ENCODE measurements at regions not wholly inside any gene's neighbourhood (a gene's known extent, or its start where the extent isn't known, plus 50 kb on each side); places are given as distances from the start of the nearest gene placed in this dataset.

GRCh38 chr7:155995183-155995612 lies 182.9 kb upstream of the SHH start:
- TF ChIP-seq GATA2 (IDR thresholded peaks at IDR 0.05; ENCODE audit: low read depth, low read length) (no peak), GATA3 (IDR thresholded peaks at IDR 0.05; ENCODE audit: low read depth, low read length) (no peak)

DNA sequence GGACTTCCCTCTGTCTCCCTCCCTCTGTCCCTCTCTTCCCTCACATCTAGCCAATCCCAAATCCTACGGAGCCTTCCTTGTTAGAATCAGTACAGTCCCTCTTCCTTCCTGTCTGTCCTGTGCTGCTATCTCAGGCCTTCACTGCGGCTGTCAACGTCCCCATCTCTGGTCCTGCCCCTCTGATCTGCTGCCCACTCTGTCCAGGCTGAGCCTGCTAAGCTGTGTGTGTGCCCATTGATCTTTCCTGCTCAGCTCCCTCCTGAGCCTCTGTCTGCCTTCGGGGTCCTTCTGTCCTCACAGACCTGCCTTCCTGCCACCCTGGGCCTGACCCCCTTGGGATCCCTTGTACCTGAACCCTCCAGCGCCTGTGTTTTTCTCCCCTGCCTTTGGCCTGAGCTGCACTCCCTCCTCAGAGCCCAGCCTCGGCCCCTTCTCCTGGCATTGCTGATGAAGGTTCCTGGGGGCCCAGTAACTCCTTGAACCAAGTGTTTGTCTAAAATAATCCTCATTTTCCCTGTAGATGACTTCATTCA lies 182.1 kb upstream of the SHH start:
- TF ChIP-seq GATA3 (IDR thresholded peaks at IDR 0.05; ENCODE audit: low read depth, low read length) (no peak), GATA2 (IDR thresholded peaks at IDR 0.05; ENCODE audit: low read depth, low read length) (no peak)

DNA sequence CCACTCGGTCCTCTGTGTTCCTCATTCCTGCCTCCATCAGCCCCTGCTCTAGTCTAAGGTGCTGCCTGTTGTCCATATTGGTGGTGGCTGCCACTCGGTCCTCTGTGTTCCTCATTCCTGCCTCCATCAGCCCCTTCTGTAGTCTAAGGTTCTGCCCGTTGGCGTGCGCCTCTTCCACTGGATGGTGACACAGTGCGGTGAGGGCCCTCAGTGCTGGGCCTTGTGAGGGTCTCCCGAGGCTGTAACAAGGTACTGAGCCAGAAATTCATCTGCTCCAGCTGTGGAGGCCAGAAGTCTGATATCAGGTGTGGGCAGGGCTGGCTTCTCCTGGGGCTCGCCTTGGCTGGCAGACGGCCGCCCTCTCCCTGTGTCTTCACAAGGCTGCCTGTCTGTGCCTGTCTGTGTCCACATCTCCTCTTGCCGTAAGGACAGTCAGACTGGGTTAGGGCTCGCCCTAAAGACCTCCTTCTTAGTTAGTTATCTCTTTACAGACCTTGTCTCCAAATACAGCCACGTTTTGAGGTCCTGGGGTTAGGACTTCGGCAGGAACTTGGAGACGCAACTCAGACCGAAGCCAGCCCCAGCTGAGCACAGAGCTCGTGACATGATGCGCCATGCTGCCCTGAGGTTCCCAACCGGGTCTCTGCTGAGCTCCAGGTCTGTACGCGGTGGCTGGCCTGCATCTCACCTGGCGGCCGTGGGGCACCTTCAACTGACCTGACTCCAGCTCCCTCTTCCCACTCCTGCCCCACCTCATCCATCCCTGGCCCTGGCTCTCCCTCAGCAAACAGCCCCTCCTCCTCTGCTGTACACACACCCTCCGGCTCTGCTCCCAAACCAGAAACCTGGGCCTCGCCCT lies 181.4 kb upstream of the SHH start:
- no peak for TF ChIP-seq GATA3 (IDR thresholded peaks at IDR 0.05; ENCODE audit: low read depth, low read length)
- TF ChIP-seq GATA2 (IDR thresholded peaks at IDR 0.05; ENCODE audit: low read depth, low read length), result no peak

DNA sequence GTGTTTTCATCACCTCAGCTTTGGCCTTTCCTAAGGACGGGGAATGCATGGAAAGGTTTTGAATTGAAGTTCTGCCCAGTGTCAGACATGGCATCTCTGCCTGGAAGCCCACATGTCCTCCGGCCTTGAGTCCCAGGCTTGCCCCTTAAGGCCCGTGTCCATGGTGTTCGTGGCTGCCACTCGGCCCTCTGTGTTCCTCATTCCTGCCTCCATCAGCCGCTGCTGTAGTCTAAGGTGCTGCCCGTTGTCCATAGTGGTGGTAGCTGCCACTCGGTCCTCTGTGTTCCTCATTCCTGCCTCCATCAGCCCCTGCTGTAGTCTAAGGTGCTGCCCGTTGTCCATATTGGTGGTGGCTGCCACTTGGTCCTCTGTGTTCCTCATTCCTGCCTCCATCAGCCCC lies 180.7 kb upstream of the SHH start:
- no peak for TF ChIP-seq GATA2 (IDR thresholded peaks at IDR 0.05; ENCODE audit: low read depth, low read length)
- TF ChIP-seq GATA3 (IDR thresholded peaks at IDR 0.05; ENCODE audit: low read depth, low read length), result no peak

DNA sequence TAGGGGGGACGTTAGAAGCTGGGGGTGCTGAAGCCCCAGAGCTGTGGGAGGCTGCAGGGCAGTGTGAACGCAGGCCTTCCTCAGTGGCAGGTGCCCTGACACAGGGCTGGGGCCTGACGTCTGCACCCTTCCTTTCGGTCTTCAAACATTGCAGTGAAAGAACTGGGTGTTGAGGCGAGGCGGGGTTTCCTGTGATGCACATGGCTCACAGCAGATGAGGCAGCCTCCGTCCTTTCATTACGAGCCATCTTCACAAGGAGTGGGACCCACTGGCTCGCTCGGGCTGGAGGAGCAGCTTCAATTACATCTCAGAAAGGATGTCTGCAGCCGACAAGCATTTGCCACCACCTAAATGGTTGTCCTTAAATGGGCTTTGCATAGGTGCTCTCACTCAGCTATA lies 180.3 kb upstream of the SHH start:
- TF ChIP-seq GATA2 (IDR thresholded peaks at IDR 0.05; ENCODE audit: low read depth, low read length) (no peak), GATA3 (IDR thresholded peaks at IDR 0.05; ENCODE audit: low read depth, low read length) (no peak)

DNA sequence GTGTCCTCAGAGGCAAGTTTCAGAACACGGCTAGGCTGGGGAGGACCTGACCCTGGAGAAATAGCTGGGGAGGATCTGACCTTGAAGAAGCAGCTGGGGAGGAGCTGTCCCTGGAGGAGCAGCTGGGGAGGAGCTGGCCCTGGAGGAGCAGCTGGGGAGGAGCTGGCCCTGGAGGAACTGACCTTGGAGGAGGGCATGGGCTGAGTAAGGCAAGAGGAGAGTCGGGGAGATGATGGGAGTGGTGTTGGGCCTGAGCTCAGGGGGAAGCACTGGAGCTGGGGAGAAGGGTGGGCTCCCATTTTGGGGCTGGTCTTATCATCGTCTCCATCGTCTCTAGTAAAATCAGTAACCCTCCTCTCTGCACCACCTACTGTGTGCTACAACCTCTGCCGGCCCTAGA lies 179.8 kb upstream of the SHH start:
- TF ChIP-seq GATA2 (IDR thresholded peaks at IDR 0.05; ENCODE audit: low read depth, low read length) (no peak), GATA3 (IDR thresholded peaks at IDR 0.05; ENCODE audit: low read depth, low read length) (no peak)

DNA sequence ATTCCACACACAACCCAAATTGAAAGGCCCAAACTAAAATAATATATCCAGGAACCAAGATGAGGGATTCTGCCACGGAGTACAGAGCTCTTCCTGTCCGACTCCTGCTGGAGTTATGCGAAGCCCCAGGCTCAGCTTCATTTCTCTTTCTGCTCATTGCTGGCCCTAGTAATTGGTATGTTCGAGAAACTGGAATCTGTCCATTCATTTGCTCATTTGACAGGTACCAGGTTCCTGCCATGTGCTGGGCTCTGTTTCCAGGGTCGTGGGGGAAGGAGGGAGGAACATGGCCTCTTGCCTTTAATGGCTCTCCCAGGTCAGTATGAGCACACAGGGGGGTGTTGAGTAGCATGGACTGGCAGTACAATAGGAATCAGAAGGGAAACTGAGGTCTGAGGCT lies 179.2 kb upstream of the SHH start:
- TF ChIP-seq GATA3 (IDR thresholded peaks at IDR 0.05; ENCODE audit: low read depth, low read length) (no peak), GATA2 (IDR thresholded peaks at IDR 0.05; ENCODE audit: low read depth, low read length) (no peak)

GRCh38 chr7:155988416-155988815 lies 176.2 kb upstream of the SHH start:
- TF ChIP-seq GATA2 (IDR thresholded peaks at IDR 0.05; ENCODE audit: low read depth, low read length), result no peak
- TF ChIP-seq GATA3 (IDR thresholded peaks at IDR 0.05; ENCODE audit: low read depth, low read length), result no peak

DNA sequence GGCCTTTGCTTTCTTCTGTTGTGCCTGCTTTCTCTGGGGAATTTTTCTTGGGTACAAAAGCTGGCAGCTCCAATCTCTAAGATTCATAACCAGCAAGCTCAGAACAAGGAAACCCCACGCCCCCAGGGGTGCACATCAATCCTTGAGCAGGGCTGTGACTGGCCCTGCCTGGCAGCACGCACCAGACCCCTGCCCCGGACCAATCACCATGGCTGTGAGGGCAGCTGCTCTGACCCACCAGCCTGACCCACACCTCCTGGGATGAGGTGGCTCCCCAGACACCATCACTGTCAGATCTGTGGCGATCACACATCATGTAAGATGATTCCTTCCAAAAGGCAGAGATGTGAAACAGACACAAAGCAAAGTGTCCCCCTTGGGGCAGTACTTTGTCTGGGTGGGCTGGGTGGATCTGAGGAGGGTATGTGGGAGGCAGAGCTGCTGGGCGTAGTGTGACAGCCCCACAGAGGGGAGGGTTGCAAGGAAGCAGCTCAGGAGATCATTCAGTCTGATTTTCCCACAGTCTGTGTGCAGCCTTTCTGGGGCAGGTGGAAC lies 175.5 kb upstream of the SHH start:
- TF ChIP-seq GATA3 (IDR thresholded peaks at IDR 0.05; ENCODE audit: low read depth, low read length) (no peak), GATA2 (IDR thresholded peaks at IDR 0.05; ENCODE audit: low read depth, low read length) (no peak)

DNA sequence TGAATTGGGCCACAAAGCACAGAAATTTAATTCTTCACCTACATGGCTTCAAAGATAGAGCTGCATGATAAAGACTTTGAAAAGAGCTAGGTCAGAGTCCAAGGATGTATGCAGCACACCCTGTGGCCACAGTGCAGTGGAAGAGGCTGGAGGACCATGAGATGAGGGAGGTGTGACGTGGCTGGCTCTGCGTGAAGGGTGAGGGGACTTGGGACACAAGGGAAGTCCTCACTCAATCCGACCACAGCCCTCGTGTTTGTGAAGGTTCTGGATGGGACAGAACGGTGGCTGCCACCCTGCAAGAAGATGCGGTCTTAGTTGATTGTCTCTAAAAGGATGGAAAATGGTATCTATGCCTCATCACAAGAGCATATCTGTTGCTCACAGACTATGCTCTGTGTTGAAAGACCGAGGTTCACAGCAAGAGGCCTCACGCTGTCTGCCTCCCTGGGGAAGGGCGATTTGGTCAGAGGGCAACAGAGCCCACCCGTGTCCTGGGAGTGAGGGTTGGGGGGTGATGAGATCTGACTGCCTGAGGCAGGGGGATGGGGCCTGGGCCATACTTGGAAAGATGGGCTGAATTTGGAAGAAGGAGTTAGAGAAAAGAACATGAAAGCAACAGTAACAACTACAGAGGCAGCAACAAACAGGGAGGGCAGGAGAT lies 174.4 kb upstream of the SHH start:
- TF ChIP-seq GATA3 (IDR thresholded peaks at IDR 0.05; ENCODE audit: low read depth, low read length) (no peak), GATA2 (IDR thresholded peaks at IDR 0.05; ENCODE audit: low read depth, low read length) (no peak)

- no peak for TF ChIP-seq GATA2 (IDR thresholded peaks at IDR 0.05; ENCODE audit: low read depth, low read length)
- TF ChIP-seq GATA3 (IDR thresholded peaks at IDR 0.05; ENCODE audit: low read depth, low read length), result no peak
These were observed 173.4 kb upstream of the SHH start for GRCh38 chr7:155985518-155986250.

- TF ChIP-seq GATA3 (IDR thresholded peaks at IDR 0.05; ENCODE audit: low read depth, low read length) (no peak), GATA2 (IDR thresholded peaks at IDR 0.05; ENCODE audit: low read depth, low read length) (no peak)
These were observed 172.5 kb upstream of the SHH start for GRCh38 chr7:155984609-155985405.

DNA sequence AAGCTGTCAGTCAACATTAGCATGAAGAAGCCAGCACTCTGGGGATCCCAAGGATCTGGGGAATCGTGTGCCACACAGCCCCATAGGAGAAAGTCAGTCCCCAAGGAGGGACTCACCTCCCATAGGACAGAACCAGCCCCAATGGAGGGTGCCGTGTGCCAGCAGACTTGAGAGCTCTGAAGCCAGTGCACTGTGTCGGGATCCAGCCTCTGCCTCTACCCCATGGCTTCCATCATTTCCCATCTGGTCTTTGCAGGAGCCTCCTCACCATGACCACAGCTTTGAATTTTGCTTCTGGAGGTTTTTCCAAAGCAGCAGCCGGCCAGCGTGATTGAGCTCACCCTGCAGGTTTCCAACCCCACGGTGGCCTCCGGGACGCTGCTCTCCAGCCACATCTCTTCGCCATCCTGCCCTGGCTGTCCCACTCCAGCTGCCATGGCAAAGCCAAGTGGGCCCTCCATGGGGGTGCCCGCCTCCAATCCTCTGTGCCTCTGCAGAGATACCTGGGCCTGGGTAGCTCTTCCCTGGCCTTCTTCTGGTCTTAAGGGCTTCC lies 171.8 kb upstream of the SHH start:
- TF ChIP-seq GATA3 (IDR thresholded peaks at IDR 0.05; ENCODE audit: low read depth, low read length) (no peak), GATA2 (IDR thresholded peaks at IDR 0.05; ENCODE audit: low read depth, low read length) (no peak)

All from SH-SY5Y (cell line).